Astrocyte (in vitro differentiated cells and primary cell): ENCODE measurements at regions not wholly inside any gene's neighbourhood (a gene's known extent, or its start where the extent isn't known, plus 50 kb on each side); places are given as distances from the start of the nearest gene placed in this dataset.

ENCODE experiments used
- DNase-seq: peaks from one replicate; pipeline ENCODE4 v3.0.0-alpha.2; 2010; ENCODE audit warnings: low read depth
- FAIRE-seq: peaks from 2 replicates; lab custom pipeline; 2011; peaks lifted over from hg19 to GRCh38; lab: Jason Lieb, UNC
- H2AFZ ChIP-seq: 2 replicates; pipeline ENCODE4 v1.6.0; 2012; ENCODE audit warnings: low read depth, low read length, inconsistent platforms
- H3K27ac ChIP-seq: 2 replicates; pipeline ENCODE4 v1.5.1; 2011; ENCODE audit warnings: low read depth, low read length, inconsistent platforms
- H3K27me3 ChIP-seq: 2 replicates; pipeline ENCODE4 v1.6.0; 2011; ENCODE audit warnings: low read length, inconsistent platforms; ENCODE audit not compliant: insufficient read depth
- H3K36me3 ChIP-seq: 2 replicates; pipeline ENCODE4 v1.5.1; 2011; ENCODE audit warnings: low read length, inconsistent platforms; ENCODE audit not compliant: insufficient read depth
- H3K4me1 ChIP-seq: 2 replicates; pipeline ENCODE4 v1.5.1; 2011; ENCODE audit warnings: low read length, inconsistent platforms; ENCODE audit not compliant: insufficient read depth
- H3K4me2 ChIP-seq: 2 replicates; pipeline ENCODE4 v1.6.0; 2012; ENCODE audit warnings: low read length, inconsistent platforms
- H3K4me3 ChIP-seq: 2 replicates; pipeline ENCODE4 v1.5.1; 2011; ENCODE audit warnings: low read depth, mild to moderate bottlenecking, low read length, inconsistent platforms; ENCODE audit not compliant: insufficient read depth
- H3K79me2 ChIP-seq: 2 replicates; pipeline ENCODE4 v1.6.0; 2012; ENCODE audit warnings: mild to moderate bottlenecking, low read length, inconsistent platforms; ENCODE audit not compliant: insufficient read depth
- H3K9ac ChIP-seq: 2 replicates; pipeline ENCODE4 v1.6.0; 2012; ENCODE audit warnings: mild to moderate bottlenecking, low read length, inconsistent platforms
- H3K9me3 ChIP-seq: 2 replicates; pipeline ENCODE4 v1.5.1; 2012; ENCODE audit warnings: low read depth, mild to moderate bottlenecking, low read length, inconsistent platforms; ENCODE audit not compliant: insufficient read depth
- H4K20me1 ChIP-seq: 2 replicates; pipeline ENCODE4 v1.6.0; 2012; ENCODE audit warnings: low read length, inconsistent platforms; ENCODE audit not compliant: insufficient read depth
- H3K27ac Mint-ChIP-seq: one replicate; pipeline ENCODE4 v1.8.0; 2021; ENCODE audit warnings: mild to moderate bottlenecking, mixed read lengths; ENCODE audit not compliant: unreplicated experiment
- H3K27me3 Mint-ChIP-seq: one replicate; pipeline ENCODE4 v1.8.0; 2021; ENCODE audit warnings: low read depth, mixed read lengths; ENCODE audit not compliant: unreplicated experiment
- H3K36me3 Mint-ChIP-seq: one replicate; pipeline ENCODE4 v1.8.0; 2021; ENCODE audit warnings: low read depth, mixed read lengths; ENCODE audit not compliant: unreplicated experiment
- H3K4me1 Mint-ChIP-seq: one replicate; pipeline ENCODE4 v1.8.0; 2021; ENCODE audit warnings: low read depth, mixed read lengths; ENCODE audit not compliant: unreplicated experiment
- H3K4me3 Mint-ChIP-seq: one replicate; pipeline ENCODE4 v1.8.0; 2021; ENCODE audit warnings: mild to moderate bottlenecking, moderate library complexity, mixed read lengths; ENCODE audit not compliant: unreplicated experiment
- H3K9me3 Mint-ChIP-seq: one replicate; pipeline ENCODE4 v1.8.0; 2021; ENCODE audit warnings: mild to moderate bottlenecking, mixed read lengths; ENCODE audit not compliant: unreplicated experiment
- EZH2 ChIP-seq: IDR thresholded peaks from 2 replicates; pipeline ENCODE4 v1.6.1; 2012; ENCODE audit warnings: mild to moderate bottlenecking, low read length, inconsistent platforms; ENCODE audit not compliant: insufficient read depth
- TF ChIP-seq, protein P1 (sequence below): IDR thresholded peaks from 2 replicates; pipeline ENCODE4 v1.5.1; 2011; ENCODE audit warnings: low read depth, mild to moderate bottlenecking, inconsistent platforms, low read length, moderate library complexity; ENCODE audit not compliant: insufficient read depth

DNA sequence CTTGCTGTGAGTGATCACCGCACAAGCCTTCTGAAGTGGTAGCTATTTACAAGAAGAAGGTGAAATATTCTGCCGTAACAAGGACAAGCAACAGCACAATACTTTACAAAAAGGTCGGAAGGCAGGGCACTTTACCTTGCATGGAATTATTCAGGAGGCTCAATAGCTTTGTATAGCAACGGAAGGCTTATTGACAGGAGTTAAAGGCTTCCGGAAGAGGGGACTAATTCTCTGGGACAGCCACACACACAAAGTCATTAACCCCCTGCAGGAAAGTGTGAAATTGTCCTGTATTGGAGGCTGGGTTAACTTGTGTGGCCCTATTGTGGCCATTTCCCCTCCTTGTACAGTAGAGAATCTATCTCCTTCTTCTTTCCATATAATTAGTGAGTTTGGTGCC lies 199.3 kb upstream of the SEMA6A start:
- H3K4me1 Mint-ChIP-seq, result peaks cover 3% of the 10 kb centered on the region

DNA sequence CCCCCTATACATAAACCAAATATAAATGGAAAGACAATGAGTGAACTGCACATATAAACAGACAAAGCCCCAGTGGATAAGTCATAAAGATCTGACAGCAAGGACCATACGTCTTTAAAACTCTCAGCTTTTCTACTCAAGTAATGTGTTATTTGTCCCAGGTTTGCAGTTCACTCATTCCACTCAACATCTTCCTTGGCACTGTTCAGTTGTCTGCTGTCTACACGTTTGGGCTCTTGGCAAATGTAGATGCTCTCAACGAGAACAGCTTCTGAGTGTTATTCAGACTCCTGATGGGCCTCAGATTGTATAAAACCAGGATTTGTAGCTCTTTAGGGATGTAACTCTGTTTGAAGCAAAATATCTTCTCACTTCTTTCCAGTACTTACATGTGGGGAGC lies 198.2 kb upstream of the SEMA6A start:
- H3K36me3 ChIP-seq, result no peaks in the 10 kb centered on the region
- Mint-ChIP-seq H3K36me3 (no peaks in the 10 kb centered on the region), H3K4me1 (peaks cover 3% of the 10 kb centered on the region), H3K27me3 (no peaks in the 10 kb centered on the region), H3K27ac (no peak overlapping the region), H3K4me3 (no peak overlapping the region), H3K9me3 (no peaks in the 10 kb centered on the region)
- H3K9ac ChIP-seq, result no peak overlapping the region
- DNase-seq (no peak), FAIRE-seq (no peak)
- H3K27ac ChIP-seq, result no peak overlapping the region
- no peak for TF ChIP-seq EZH2
- TF ChIP-seq, protein P1, sequence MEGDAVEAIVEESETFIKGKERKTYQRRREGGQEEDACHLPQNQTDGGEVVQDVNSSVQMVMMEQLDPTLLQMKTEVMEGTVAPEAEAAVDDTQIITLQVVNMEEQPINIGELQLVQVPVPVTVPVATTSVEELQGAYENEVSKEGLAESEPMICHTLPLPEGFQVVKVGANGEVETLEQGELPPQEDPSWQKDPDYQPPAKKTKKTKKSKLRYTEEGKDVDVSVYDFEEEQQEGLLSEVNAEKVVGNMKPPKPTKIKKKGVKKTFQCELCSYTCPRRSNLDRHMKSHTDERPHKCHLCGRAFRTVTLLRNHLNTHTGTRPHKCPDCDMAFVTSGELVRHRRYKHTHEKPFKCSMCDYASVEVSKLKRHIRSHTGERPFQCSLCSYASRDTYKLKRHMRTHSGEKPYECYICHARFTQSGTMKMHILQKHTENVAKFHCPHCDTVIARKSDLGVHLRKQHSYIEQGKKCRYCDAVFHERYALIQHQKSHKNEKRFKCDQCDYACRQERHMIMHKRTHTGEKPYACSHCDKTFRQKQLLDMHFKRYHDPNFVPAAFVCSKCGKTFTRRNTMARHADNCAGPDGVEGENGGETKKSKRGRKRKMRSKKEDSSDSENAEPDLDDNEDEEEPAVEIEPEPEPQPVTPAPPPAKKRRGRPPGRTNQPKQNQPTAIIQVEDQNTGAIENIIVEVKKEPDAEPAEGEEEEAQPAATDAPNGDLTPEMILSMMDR, result no peak
- H3K4me3 ChIP-seq, result no peak overlapping the region
- no peak overlapping the region for H3K4me2 ChIP-seq
- H3K27me3 ChIP-seq, result no peaks in the 10 kb centered on the region
- H2AFZ ChIP-seq, result no peak overlapping the region
- H4K20me1 ChIP-seq, result no peaks in the 10 kb centered on the region
- H3K4me1 ChIP-seq, result no peaks in the 10 kb centered on the region
- H3K9me3 ChIP-seq, result no peaks in the 10 kb centered on the region
- no peaks in the 10 kb centered on the region for H3K79me2 ChIP-seq

More for the DNA sequence above, 199.3 kb upstream of the SEMA6A start:
- H3K36me3 Mint-ChIP-seq, result no peaks in the 10 kb centered on the region
- no peaks in the 10 kb centered on the region for H3K36me3 ChIP-seq
- no peaks in the 10 kb centered on the region for H3K4me1 ChIP-seq
- H3K4me3 ChIP-seq, result no peak overlapping the region
- H4K20me1 ChIP-seq, result no peaks in the 10 kb centered on the region
- H3K4me3 Mint-ChIP-seq, result no peak overlapping the region
- no peak for TF ChIP-seq EZH2
- TF ChIP-seq, protein P1, result no peak
- no peak overlapping the region for H3K27ac Mint-ChIP-seq
- peaks cover 2% of the 10 kb centered on the region for H3K27me3 ChIP-seq
- no peaks in the 10 kb centered on the region for H3K9me3 Mint-ChIP-seq
- no peaks in the 10 kb centered on the region for H3K9me3 ChIP-seq
- H3K27me3 Mint-ChIP-seq, result no peaks in the 10 kb centered on the region
- DNase-seq (no peak), FAIRE-seq (no peak)
- no peak overlapping the region for H3K4me2 ChIP-seq
- no peak overlapping the region for H3K9ac ChIP-seq
- no peak overlapping the region for H2AFZ ChIP-seq
- no peaks in the 10 kb centered on the region for H3K79me2 ChIP-seq
- no peak overlapping the region for H3K27ac ChIP-seq

DNA sequence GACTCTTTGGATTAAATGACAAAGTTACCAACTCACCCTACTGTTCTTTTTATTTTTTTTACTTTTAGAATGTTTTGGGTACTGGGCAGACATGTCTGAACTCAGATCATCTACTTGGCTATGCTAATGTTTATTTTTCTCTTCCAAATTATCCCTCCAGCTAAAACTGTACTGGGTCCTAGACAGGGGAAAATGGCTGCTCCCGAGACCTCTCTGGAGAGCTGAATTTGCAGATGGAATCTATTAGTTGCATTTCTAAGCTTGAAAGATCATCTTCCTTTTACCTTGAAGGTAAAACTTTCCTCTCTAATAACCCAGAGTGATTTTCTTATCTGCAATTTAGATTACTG lies 197.5 kb upstream of the SEMA6A start:
- no peak overlapping the region for H3K4me3 ChIP-seq
- no peak for DNase-seq
- no peaks in the 10 kb centered on the region for H3K9me3 ChIP-seq
- Mint-ChIP-seq H3K4me1 (peaks cover 3% of the 10 kb centered on the region), H3K27me3 (no peaks in the 10 kb centered on the region), H3K4me3 (no peak overlapping the region), H3K36me3 (no peaks in the 10 kb centered on the region), H3K27ac (no peak overlapping the region), H3K9me3 (no peaks in the 10 kb centered on the region)
- H3K4me2 ChIP-seq, result no peak overlapping the region
- no peaks in the 10 kb centered on the region for H3K79me2 ChIP-seq
- no peak overlapping the region for H2AFZ ChIP-seq
- H3K27ac ChIP-seq, result no peak overlapping the region
- no peak for TF ChIP-seq EZH2
- TF ChIP-seq, protein P1, result no peak
- H3K4me1 ChIP-seq, result no peaks in the 10 kb centered on the region
- H3K9ac ChIP-seq, result no peak overlapping the region
- no peak for FAIRE-seq
- no peaks in the 10 kb centered on the region for H3K27me3 ChIP-seq
- H3K36me3 ChIP-seq, result no peaks in the 10 kb centered on the region
- H4K20me1 ChIP-seq, result no peaks in the 10 kb centered on the region
